ENCODE measurements at regions not wholly inside any gene's neighbourhood (a gene's known extent, or its start where the extent isn't known, plus 50 kb on each side); places are given as distances from the start of the nearest gene placed in this dataset.
"Not testable (repeated sequence)": the region's sequence is repeated elsewhere in the genome, so short reads cannot be mapped to it uniquely, and the experiment has no call there.

- Mint-ChIP-seq H3K4me1 (no peaks in the 10 kb centered on the region), H3K36me3 (ENCODE audit: low read depth) (no peaks in the 10 kb centered on the region), H3K27me3 (no peaks in the 10 kb centered on the region), H3K4me3 (no peak overlapping the region), H3K27ac (no peak overlapping the region)
- no peak for DNase-seq
- ATAC-seq, result no peak
- H3K9me3 ChIP-seq (ENCODE audit: control insufficient read depth, low read length, poor library complexity, severe bottlenecking), result no peaks in the 10 kb centered on the region
Observed at GRCh38 chr1:91120421-91120820, 98.6 kb upstream of the ZNF644 start.

GRCh38 chr1:91104712-91105111, 82.9 kb upstream of the ZNF644 start:
- H3K4me1 Mint-ChIP-seq, result peaks cover 9% of the 10 kb centered on the region

GRCh38 chr1:91101328-91101727, 79.5 kb upstream of the ZNF644 start:
- no peak overlapping the region for H3K27ac Mint-ChIP-seq
- no peak overlapping the region for H3K4me3 Mint-ChIP-seq
- ATAC-seq (no peak), DNase-seq (no peak)
- no peaks in the 10 kb centered on the region for H3K36me3 Mint-ChIP-seq (ENCODE audit: low read depth)
- no peaks in the 10 kb centered on the region for H3K9me3 ChIP-seq (ENCODE audit: control insufficient read depth, low read length, poor library complexity, severe bottlenecking)
- H3K27me3 Mint-ChIP-seq, result peaks cover 23% of the 10 kb centered on the region
- peaks cover 11% of the 10 kb centered on the region for H3K4me1 Mint-ChIP-seq

More at GRCh38 chr1:91104712-91105111, 82.9 kb upstream of the ZNF644 start:
- peaks cover 11% of the 10 kb centered on the region for H3K27me3 Mint-ChIP-seq
- DNase-seq (no peak), ATAC-seq (no peak)
- no peaks in the 10 kb centered on the region for H3K36me3 Mint-ChIP-seq (ENCODE audit: low read depth)
- no peak overlapping the region for H3K4me3 Mint-ChIP-seq
- H3K27ac Mint-ChIP-seq, result no peak overlapping the region
- H3K9me3 ChIP-seq (ENCODE audit: control insufficient read depth, low read length, poor library complexity, severe bottlenecking), result no peaks in the 10 kb centered on the region

DNA sequence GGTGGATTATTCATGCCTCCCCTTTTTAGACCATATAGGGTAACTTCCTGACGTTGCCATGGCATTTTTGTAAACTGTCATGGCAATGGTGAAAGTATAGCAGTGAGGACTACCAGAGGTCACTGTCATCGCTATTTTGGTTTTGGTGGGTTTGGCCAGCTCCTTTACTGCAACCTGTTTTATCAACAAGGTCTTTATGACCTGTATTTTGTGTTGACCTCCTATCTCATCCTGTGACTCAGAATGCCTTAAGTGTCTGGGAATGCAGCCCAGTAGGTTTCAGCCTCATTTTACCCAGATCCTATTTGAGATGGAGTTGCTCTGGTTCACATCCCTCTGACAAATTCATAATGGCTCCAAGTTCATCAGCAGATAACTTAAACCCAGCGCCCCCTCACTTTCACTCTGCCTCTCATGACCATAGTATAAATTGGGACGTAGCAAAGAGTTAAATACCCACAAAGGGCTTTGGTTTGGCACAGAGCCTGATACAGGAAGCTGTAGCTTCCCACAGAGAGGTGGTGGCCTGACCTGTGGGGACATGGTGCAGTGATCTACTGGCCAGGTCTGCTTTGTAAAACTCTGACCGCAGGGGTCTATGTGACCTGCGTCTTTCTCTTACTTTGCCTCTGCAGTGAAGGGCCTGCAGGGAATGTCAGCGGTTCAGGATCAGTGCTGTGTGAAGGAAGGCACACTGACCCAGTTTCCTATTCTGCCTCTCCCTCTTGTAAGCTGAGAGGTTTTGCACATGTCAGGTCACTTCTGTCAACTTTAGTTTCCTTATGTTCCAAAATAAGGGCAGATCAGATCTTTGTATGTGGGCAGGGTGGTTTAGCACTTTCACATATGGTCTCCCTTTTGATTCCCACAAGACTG, 78.1 kb upstream of the ZNF644 start:
- H3K27ac Mint-ChIP-seq, result no peak overlapping the region
- peaks cover 11% of the 10 kb centered on the region for H3K4me1 Mint-ChIP-seq
- ATAC-seq, result peak; percentile 71
- peaks cover 23% of the 10 kb centered on the region for H3K27me3 Mint-ChIP-seq
- no peaks in the 10 kb centered on the region for H3K9me3 ChIP-seq (ENCODE audit: control insufficient read depth, low read length, poor library complexity, severe bottlenecking)
- DNase-seq, result no peak
- H3K36me3 Mint-ChIP-seq (ENCODE audit: low read depth), result no peaks in the 10 kb centered on the region
- peak overlapping the region; percentile 75 for H3K4me3 Mint-ChIP-seq

DNA sequence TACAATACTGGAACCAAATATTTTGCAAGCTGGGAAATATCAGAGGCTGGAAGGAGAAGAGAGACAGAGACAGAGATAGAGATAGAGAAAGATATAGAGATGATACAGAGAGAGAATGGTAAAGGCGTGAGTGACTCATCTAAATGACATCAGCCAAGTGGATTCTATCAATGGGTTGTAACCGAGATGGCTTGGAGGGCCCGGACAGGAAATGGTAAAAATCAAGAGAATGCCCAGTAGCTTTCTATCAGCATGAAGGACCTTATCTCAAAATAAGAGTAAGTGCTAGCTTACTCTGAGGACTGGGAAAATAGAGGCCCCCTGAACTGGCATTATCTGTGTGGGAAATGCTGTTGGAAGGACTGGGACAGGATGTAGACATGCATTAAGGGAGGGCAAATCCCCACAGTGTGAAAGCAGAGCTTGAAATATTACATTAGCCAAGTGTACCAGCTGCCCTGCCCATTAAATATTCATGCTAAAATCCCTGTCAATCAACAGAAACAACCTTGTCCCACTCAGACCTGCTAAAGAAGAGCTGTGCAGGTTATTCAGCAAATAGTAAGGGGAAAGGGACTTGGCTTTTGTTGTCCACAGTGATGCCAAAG, 76.6 kb upstream of the ZNF644 start:
- ATAC-seq (no peak), DNase-seq (no peak)
- H3K9me3 ChIP-seq (ENCODE audit: control insufficient read depth, low read length, poor library complexity, severe bottlenecking), result no peaks in the 10 kb centered on the region
- no peak overlapping the region for H3K4me3 Mint-ChIP-seq
- peaks cover 22% of the 10 kb centered on the region for H3K27me3 Mint-ChIP-seq
- no peak overlapping the region for H3K27ac Mint-ChIP-seq
- no peaks in the 10 kb centered on the region for H3K36me3 Mint-ChIP-seq (ENCODE audit: low read depth)
- H3K4me1 Mint-ChIP-seq, result peaks cover 11% of the 10 kb centered on the region

GRCh38 chr1:91095321-91095720, 73.5 kb upstream of the ZNF644 start:
- H3K36me3 Mint-ChIP-seq (ENCODE audit: low read depth); DNase-seq; H3K4me1 Mint-ChIP-seq; ATAC-seq; H3K27ac Mint-ChIP-seq; H3K9me3 ChIP-seq (ENCODE audit: control insufficient read depth, low read length, poor library complexity, severe bottlenecking): not testable (repeated sequence)
- Mint-ChIP-seq H3K27me3 (peaks cover 22% of the 10 kb centered on the region), H3K4me3 (peak overlapping the region; percentile 3)

DNA sequence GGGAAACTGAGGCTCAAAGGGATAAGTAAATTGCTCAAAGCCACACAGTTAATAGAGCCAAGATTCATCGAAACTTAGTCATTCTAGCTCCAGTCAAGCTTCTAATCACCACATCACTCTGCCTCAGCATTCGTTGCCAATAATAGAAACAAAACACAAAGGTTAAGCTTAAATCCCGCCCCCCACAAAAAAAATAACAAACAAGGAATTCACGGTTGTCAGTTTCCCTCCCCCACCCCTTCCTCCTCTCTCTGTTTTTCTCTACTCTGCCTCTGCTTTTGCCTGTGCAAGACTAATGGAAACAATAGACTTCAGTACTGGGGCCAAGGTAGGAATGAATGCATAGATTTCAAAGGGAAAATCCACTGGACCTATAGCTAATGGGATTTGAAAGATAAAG, 70.7 kb upstream of the ZNF644 start:
- ATAC-seq (no peak), DNase-seq (no peak)
- Mint-ChIP-seq H3K4me1 (no peaks in the 10 kb centered on the region), H3K4me3 (no peak overlapping the region), H3K27ac (no peak overlapping the region), H3K27me3 (peaks cover 5% of the 10 kb centered on the region), H3K36me3 (ENCODE audit: low read depth) (peaks cover 2% of the 10 kb centered on the region)
- no peaks in the 10 kb centered on the region for H3K9me3 ChIP-seq (ENCODE audit: control insufficient read depth, low read length, poor library complexity, severe bottlenecking)

DNA sequence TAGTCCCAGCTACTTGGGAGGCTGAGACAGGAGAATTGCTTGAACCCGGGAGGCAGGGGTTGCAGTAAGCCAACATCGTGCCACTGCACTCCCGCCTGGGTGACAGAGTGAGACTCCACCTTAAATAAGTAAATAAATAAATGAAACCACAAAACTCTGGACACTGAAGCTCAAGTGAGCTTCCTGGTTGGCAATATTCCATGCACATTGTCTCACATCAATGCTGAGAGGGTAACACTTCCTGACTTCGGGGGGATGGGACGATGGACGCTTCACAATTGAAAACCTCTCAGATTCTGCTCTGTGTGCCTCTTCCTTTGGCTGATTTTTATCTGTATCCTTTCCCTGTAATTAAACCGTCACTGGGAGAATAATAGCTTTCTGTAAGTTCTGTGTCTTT, 70.0 kb upstream of the ZNF644 start:
- DNase-seq (no peak), ATAC-seq (no peak)
- H3K27ac Mint-ChIP-seq, result no peak overlapping the region
- no peak overlapping the region for H3K4me3 Mint-ChIP-seq
- H3K4me1 Mint-ChIP-seq, result no peaks in the 10 kb centered on the region
- no peaks in the 10 kb centered on the region for H3K9me3 ChIP-seq (ENCODE audit: control insufficient read depth, low read length, poor library complexity, severe bottlenecking)
- H3K27me3 Mint-ChIP-seq, result peaks cover 5% of the 10 kb centered on the region
- H3K36me3 Mint-ChIP-seq (ENCODE audit: low read depth), result peaks cover 2% of the 10 kb centered on the region

GRCh38 chr1:91080650-91081049, 58.8 kb upstream of the ZNF644 start:
- H3K9me3 ChIP-seq (ENCODE audit: control insufficient read depth, low read length, poor library complexity, severe bottlenecking), result no peaks in the 10 kb centered on the region
- DNase-seq (no peak), ATAC-seq (no peak)
- H3K36me3 Mint-ChIP-seq (ENCODE audit: low read depth), result no peaks in the 10 kb centered on the region
- peaks cover 11% of the 10 kb centered on the region for H3K27me3 Mint-ChIP-seq
- H3K4me1 Mint-ChIP-seq, result peaks cover 3% of the 10 kb centered on the region
- no peak overlapping the region for H3K4me3 Mint-ChIP-seq
- H3K27ac Mint-ChIP-seq, result no peak overlapping the region

- no peak for DNase-seq
- Mint-ChIP-seq H3K27ac (no peak overlapping the region), H3K27me3 (peaks cover 6% of the 10 kb centered on the region), H3K4me3 (no peak overlapping the region), H3K4me1 (peaks cover 3% of the 10 kb centered on the region), H3K36me3 (ENCODE audit: low read depth) (no peaks in the 10 kb centered on the region)
- no peak for ATAC-seq
- H3K9me3 ChIP-seq (ENCODE audit: control insufficient read depth, low read length, poor library complexity, severe bottlenecking), result no peaks in the 10 kb centered on the region
Observed at GRCh38 chr1:91078859-91079258, 57.0 kb upstream of the ZNF644 start.

DNA sequence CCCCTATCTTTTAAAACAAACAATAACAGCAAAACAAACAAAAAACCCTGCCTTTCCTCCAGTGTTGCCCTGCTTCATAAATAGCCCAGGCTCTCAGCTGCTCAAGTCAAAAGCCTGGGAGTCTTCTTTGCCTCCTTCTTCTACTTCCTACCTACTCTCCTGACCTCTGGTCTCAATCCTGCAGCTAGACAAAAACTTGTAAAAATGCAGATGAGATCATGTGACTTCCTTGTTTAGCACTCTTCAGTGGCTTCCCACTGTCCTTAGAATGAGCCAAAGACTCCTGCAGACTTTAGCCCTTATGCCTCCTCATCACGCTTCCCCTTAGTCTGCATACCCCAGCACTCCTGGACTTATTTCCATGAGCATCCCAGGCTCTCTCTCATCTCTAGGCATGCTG, 55.0 kb upstream of the ZNF644 start:
- H3K27ac Mint-ChIP-seq, result no peak overlapping the region
- H3K4me1 Mint-ChIP-seq, result peaks cover 3% of the 10 kb centered on the region
- no peak overlapping the region for H3K4me3 Mint-ChIP-seq
- H3K9me3 ChIP-seq (ENCODE audit: control insufficient read depth, low read length, poor library complexity, severe bottlenecking), result no peaks in the 10 kb centered on the region
- H3K27me3 Mint-ChIP-seq, result peaks cover 6% of the 10 kb centered on the region
- DNase-seq, result no peak
- no peak for ATAC-seq
- H3K36me3 Mint-ChIP-seq (ENCODE audit: low read depth), result no peaks in the 10 kb centered on the region

GRCh38 chr1:91075233-91076135, 53.6 kb upstream of the ZNF644 start:
- H3K27ac Mint-ChIP-seq, result no peak overlapping the region
- H3K4me1 Mint-ChIP-seq, result peaks cover 3% of the 10 kb centered on the region
- ATAC-seq, result no peak
- DNase-seq, result no peak
- peaks cover 8% of the 10 kb centered on the region for H3K27me3 Mint-ChIP-seq
- no peak overlapping the region for H3K4me3 Mint-ChIP-seq
- no peaks in the 10 kb centered on the region for H3K36me3 Mint-ChIP-seq (ENCODE audit: low read depth)
- no peaks in the 10 kb centered on the region for H3K9me3 ChIP-seq (ENCODE audit: control insufficient read depth, low read length, poor library complexity, severe bottlenecking)

DNA sequence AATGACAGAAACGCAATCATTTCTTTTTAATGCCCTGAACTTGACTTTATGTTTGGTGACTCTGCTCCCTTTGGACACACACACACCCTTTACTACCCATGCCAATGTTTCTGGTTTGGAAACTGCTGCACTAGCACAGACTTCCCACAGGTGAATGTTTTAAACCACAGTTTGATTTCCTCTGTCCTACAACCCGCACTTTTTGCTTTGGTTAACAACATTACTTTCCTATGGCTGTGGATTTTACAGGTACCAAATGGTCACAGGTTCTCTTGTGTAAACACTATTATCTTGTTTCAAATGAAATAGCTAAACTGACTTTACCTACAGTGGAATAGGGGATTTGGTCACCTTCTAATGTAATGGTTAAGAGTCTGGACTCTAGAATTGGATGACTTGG, 51.5 kb upstream of the ZNF644 start:
- H3K27ac Mint-ChIP-seq, result no peak overlapping the region
- H3K9me3 ChIP-seq (ENCODE audit: control insufficient read depth, low read length, poor library complexity, severe bottlenecking), result no peaks in the 10 kb centered on the region
- ATAC-seq (no peak), DNase-seq (no peak)
- H3K36me3 Mint-ChIP-seq (ENCODE audit: low read depth), result no peaks in the 10 kb centered on the region
- H3K4me3 Mint-ChIP-seq, result no peak overlapping the region
- H3K27me3 Mint-ChIP-seq, result peaks cover 11% of the 10 kb centered on the region
- peaks cover 3% of the 10 kb centered on the region for H3K4me1 Mint-ChIP-seq

Data from T-helper 17 cell (primary cell).